ENCODE measurements at regions not wholly inside any gene's neighbourhood (a gene's known extent, or its start where the extent isn't known, plus 50 kb on each side); places are given as distances from the start of the nearest gene placed in this dataset. TPM values are rescaled to one million over a fixed set of nuclear protein-coding genes. Genes with fewer than 3 reads are reported as not detected.
A peak's percentile ranks its signal among the peaks of the same experiment; 100 is the strongest.

- no peak for DNase-seq (ENCODE audit: low read depth)
These were observed 79.7 kb upstream of the GNG2 start for GRCh38 chr14:51780741-51781140.

GRCh38 chr14:51781381-51781780, 79.0 kb upstream of the GNG2 start:
- DNase-seq (ENCODE audit: low read depth) = no peak

GRCh38 chr14:51782435-51782834, 78.0 kb upstream of the GNG2 start:
- DNase-seq (ENCODE audit: low read depth) = no peak

GRCh38 chr14:51783765-51784164, 76.6 kb upstream of the GNG2 start:
- DNase-seq (ENCODE audit: low read depth) = peak; percentile 57

GRCh38 chr14:51784466-51784865, 75.9 kb upstream of the GNG2 start:
- no peak for DNase-seq (ENCODE audit: low read depth)

- DNase-seq (ENCODE audit: low read depth) = no peak
These were observed 74.2 kb upstream of the GNG2 start for GRCh38 chr14:51786227-51786626.

GRCh38 chr14:51787352-51787751, 73.1 kb upstream of the GNG2 start:
- no peak for DNase-seq (ENCODE audit: low read depth)

- no peak for DNase-seq (ENCODE audit: low read depth)
These were observed 71.3 kb upstream of the GNG2 start for GRCh38 chr14:51789114-51789513.

GRCh38 chr14:51789596-51789995, 70.8 kb upstream of the GNG2 start:
- no peak for DNase-seq (ENCODE audit: low read depth)

GRCh38 chr14:51792809-51793208, 67.6 kb upstream of the GNG2 start:
- no peak for DNase-seq (ENCODE audit: low read depth)

GRCh38 chr14:51805541-51805940, 54.9 kb upstream of the GNG2 start:
- no peak for DNase-seq (ENCODE audit: low read depth)

- no peak for DNase-seq (ENCODE audit: low read depth)
These were observed 54.1 kb upstream of the GNG2 start for GRCh38 chr14:51806026-51807023.

GRCh38 chr14:51807356-51807755, 53.1 kb upstream of the GNG2 start:
- peak; percentile 46 for DNase-seq (ENCODE audit: low read depth)

Small RNA genes in the stretch of these regions (small RNA-seq; reads per million reads assigned to genes)
- gene AL079307.3 = not detected

All from HT1080 (cell line).